ENCODE measurements at regions not wholly inside any gene's neighbourhood (a gene's known extent, or its start where the extent isn't known, plus 50 kb on each side); places are given as distances from the start of the nearest gene placed in this dataset.

GRCh38 chr2:234345921-234346320 is 151.0 kb downstream of the ARL4C start:
- no peak for TF ChIP-seq CTCF (conservative IDR thresholded peaks at IDR 0.05 in 1 of 2, IDR thresholded peaks at IDR 0.05 in 1 of 2; ENCODE audit: low read depth in 1 of 2, low read length in 2 of 2)
- no peak for TF ChIP-seq EZH2 (IDR thresholded peaks at IDR 0.05; ENCODE audit: low read length, missing control alignments)
- Histone ChIP-seq H3K4me2 (ENCODE audit: extremely low read depth, insufficient read depth, low read length) (no peak overlapping the region), H3K9ac (ENCODE audit: insufficient read depth, low read length) (no peak overlapping the region), H3K79me2 (ENCODE audit: control insufficient read depth, insufficient read depth, low read length) (no peaks in the 10 kb centered on the region), H3K36me3 (ENCODE audit: control insufficient read depth, insufficient read depth, low read length) (no peaks in the 10 kb centered on the region), H3K27me3 (ENCODE audit: control insufficient read depth, insufficient read depth, low read length) (no peaks in the 10 kb centered on the region), H2AFZ (ENCODE audit: low read length) (no peak overlapping the region), H4K20me1 (ENCODE audit: control insufficient read depth, extremely low read depth, insufficient read depth, low read length) (no peaks in the 10 kb centered on the region), H3K4me3 (replicated peaks in 1 of 4; ENCODE audit: control extremely low read depth in 1 of 4, insufficient read depth in 1 of 4, low read depth in 3 of 4, low read length in 4 of 4) (no peak overlapping the region), H3K9me3 (ENCODE audit: control insufficient read depth, insufficient read depth, low read depth, low read length) (no peaks in the 10 kb centered on the region), H3K4me1 (ENCODE audit: control insufficient read depth, extremely low read depth, insufficient read depth, low read length) (no peaks in the 10 kb centered on the region), H3K27ac (ENCODE audit: insufficient read depth, low read length) (no peak overlapping the region)
- DNase-seq (ENCODE audit: low read depth in 2 of 2): no peak

- Histone ChIP-seq H3K9me3 (ENCODE audit: control insufficient read depth, insufficient read depth, low read depth, low read length) (no peaks in the 10 kb centered on the region), H3K9ac (ENCODE audit: insufficient read depth, low read length) (no peak overlapping the region)
Observed at GRCh38 chr2:234344012-234344411, 152.9 kb downstream of the ARL4C start.

GRCh38 chr2:234343372-234343771 is 153.5 kb downstream of the ARL4C start:
- Histone ChIP-seq H3K36me3 (ENCODE audit: control insufficient read depth, insufficient read depth, low read length) (no peaks in the 10 kb centered on the region), H3K9ac (ENCODE audit: insufficient read depth, low read length) (no peak overlapping the region), H2AFZ (ENCODE audit: low read length) (no peak overlapping the region), H3K4me3 (replicated peaks in 1 of 4; ENCODE audit: control extremely low read depth in 1 of 4, insufficient read depth in 1 of 4, low read depth in 3 of 4, low read length in 4 of 4) (no peak overlapping the region), H3K9me3 (ENCODE audit: control insufficient read depth, insufficient read depth, low read depth, low read length) (no peaks in the 10 kb centered on the region), H3K4me1 (ENCODE audit: control insufficient read depth, extremely low read depth, insufficient read depth, low read length) (no peaks in the 10 kb centered on the region), H3K27me3 (ENCODE audit: control insufficient read depth, insufficient read depth, low read length) (no peaks in the 10 kb centered on the region), H3K79me2 (ENCODE audit: control insufficient read depth, insufficient read depth, low read length) (no peaks in the 10 kb centered on the region), H3K27ac (ENCODE audit: insufficient read depth, low read length) (no peak overlapping the region), H4K20me1 (ENCODE audit: control insufficient read depth, extremely low read depth, insufficient read depth, low read length) (no peaks in the 10 kb centered on the region), H3K4me2 (ENCODE audit: extremely low read depth, insufficient read depth, low read length) (no peak overlapping the region)
- peak in 1 of 2 donors; percentile 60 for DNase-seq (ENCODE audit: low read depth in 2 of 2)
- TF ChIP-seq EZH2 (IDR thresholded peaks at IDR 0.05; ENCODE audit: low read length, missing control alignments) (no peak), CTCF (conservative IDR thresholded peaks at IDR 0.05 in 1 of 2, IDR thresholded peaks at IDR 0.05 in 1 of 2; ENCODE audit: low read depth in 1 of 2, low read length in 2 of 2) (no peak)

More at GRCh38 chr2:234344012-234344411, 152.9 kb downstream of the ARL4C start:
- Histone ChIP-seq H3K36me3 (ENCODE audit: control insufficient read depth, insufficient read depth, low read length) (no peaks in the 10 kb centered on the region), H4K20me1 (ENCODE audit: control insufficient read depth, extremely low read depth, insufficient read depth, low read length) (no peaks in the 10 kb centered on the region), H3K27ac (ENCODE audit: insufficient read depth, low read length) (no peak overlapping the region), H2AFZ (ENCODE audit: low read length) (no peak overlapping the region), H3K27me3 (ENCODE audit: control insufficient read depth, insufficient read depth, low read length) (no peaks in the 10 kb centered on the region), H3K4me3 (replicated peaks in 1 of 4; ENCODE audit: control extremely low read depth in 1 of 4, insufficient read depth in 1 of 4, low read depth in 3 of 4, low read length in 4 of 4) (no peak overlapping the region), H3K4me1 (ENCODE audit: control insufficient read depth, extremely low read depth, insufficient read depth, low read length) (no peaks in the 10 kb centered on the region), H3K79me2 (ENCODE audit: control insufficient read depth, insufficient read depth, low read length) (no peaks in the 10 kb centered on the region), H3K4me2 (ENCODE audit: extremely low read depth, insufficient read depth, low read length) (no peak overlapping the region)
- no peak for TF ChIP-seq EZH2 (IDR thresholded peaks at IDR 0.05; ENCODE audit: low read length, missing control alignments)
- no peak for TF ChIP-seq CTCF (conservative IDR thresholded peaks at IDR 0.05 in 1 of 2, IDR thresholded peaks at IDR 0.05 in 1 of 2; ENCODE audit: low read depth in 1 of 2, low read length in 2 of 2)
- no peak for DNase-seq (ENCODE audit: low read depth in 2 of 2)

All from fibroblast of lung (primary cell).